ENCODE measurements at regions not wholly inside any gene's neighbourhood (a gene's known extent, or its start where the extent isn't known, plus 50 kb on each side); places are given as distances from the start of the nearest gene placed in this dataset.

DNA sequence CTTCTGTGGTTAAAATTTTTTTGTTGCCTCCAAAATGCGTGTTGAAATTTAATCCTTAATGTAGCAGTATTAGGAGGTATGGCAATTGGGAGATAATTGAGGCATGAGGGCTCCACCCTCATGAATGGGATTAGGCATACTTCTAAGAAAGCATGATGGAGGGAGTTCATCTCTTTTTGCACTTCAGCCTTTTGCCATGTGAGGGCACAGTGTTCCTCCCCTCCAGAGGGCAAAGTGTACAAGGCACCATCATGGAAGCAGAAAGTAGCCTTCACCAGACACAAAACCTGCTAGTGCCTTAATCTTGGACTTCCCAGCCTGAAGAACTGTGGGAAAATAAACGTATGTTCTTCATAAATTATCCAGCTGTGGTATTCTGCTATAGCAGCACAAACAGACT lies 429.5 kb downstream of the ZIC1 start:
- ATAC-seq: peak in 1 of 4 donors; percentile 38
- 39% methylated on average over 1 of the region's 2 CpGs for WGBS (ENCODE audit: insufficient coverage, low coverage, low lambda C conversion rate, missing lambda C conversion rate)
- no peak for DNase-seq
- H3K27me3 ChIP-seq: no peaks in the 10 kb centered on the region
- no peak overlapping the region for H3K27ac ChIP-seq
- H3K36me3 ChIP-seq: no peaks in the 10 kb centered on the region
- H3K4me1 ChIP-seq: no peaks in the 10 kb centered on the region
- intact Hi-C loops (cut with DNase I): no loop called here
- TF ChIP-seq, protein P1, sequence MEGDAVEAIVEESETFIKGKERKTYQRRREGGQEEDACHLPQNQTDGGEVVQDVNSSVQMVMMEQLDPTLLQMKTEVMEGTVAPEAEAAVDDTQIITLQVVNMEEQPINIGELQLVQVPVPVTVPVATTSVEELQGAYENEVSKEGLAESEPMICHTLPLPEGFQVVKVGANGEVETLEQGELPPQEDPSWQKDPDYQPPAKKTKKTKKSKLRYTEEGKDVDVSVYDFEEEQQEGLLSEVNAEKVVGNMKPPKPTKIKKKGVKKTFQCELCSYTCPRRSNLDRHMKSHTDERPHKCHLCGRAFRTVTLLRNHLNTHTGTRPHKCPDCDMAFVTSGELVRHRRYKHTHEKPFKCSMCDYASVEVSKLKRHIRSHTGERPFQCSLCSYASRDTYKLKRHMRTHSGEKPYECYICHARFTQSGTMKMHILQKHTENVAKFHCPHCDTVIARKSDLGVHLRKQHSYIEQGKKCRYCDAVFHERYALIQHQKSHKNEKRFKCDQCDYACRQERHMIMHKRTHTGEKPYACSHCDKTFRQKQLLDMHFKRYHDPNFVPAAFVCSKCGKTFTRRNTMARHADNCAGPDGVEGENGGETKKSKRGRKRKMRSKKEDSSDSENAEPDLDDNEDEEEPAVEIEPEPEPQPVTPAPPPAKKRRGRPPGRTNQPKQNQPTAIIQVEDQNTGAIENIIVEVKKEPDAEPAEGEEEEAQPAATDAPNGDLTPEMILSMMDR (IDR thresholded peaks at IDR 0.05): no peak
- TF ChIP-seq POLR2A (IDR thresholded peaks at IDR 0.05): no peak
- no peaks in the 10 kb centered on the region for H3K9me3 ChIP-seq
- H3K4me3 ChIP-seq: no peak overlapping the region

GRCh38 chr3:147843331-147843730 lies 434.2 kb downstream of the ZIC1 start:
- 57% methylated on average over 1 of the region's 1 CpG for WGBS (ENCODE audit: insufficient coverage, low coverage, low lambda C conversion rate, missing lambda C conversion rate)
- Histone ChIP-seq H3K36me3 (no peaks in the 10 kb centered on the region), H3K4me1 (no peaks in the 10 kb centered on the region), H3K4me3 (no peak overlapping the region), H3K27ac (no peak overlapping the region), H3K27me3 (no peaks in the 10 kb centered on the region), H3K9me3 (no peaks in the 10 kb centered on the region)
- TF ChIP-seq, protein P1 (IDR thresholded peaks at IDR 0.05): no peak
- TF ChIP-seq POLR2A (IDR thresholded peaks at IDR 0.05): no peak
- intact Hi-C loops (cut with DNase I): no loop called here
- ATAC-seq: no peak
- no peak for DNase-seq

DNA sequence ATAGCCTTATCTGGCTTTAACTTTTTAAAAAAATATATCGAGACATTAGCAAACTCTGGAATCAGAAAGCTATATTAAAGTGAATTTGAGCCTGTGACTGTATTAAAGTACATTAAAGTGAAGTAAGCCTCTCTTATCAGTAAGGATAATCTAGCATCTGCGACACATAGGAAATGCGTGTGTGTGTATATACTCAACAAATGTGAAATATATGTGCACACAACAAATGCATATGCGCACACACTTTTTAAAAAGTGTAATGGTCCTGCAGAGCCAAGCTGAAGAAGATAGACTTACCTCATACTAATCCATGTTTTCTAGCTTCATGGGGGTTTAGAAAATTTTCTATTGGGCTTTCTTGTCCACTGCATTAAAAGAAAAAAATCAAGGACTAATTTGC lies 437.1 kb downstream of the ZIC1 start:
- WGBS (ENCODE audit: insufficient coverage, low coverage, low lambda C conversion rate, missing lambda C conversion rate): 75% methylated on average over 4 of the region's 4 CpGs
- H3K27me3 ChIP-seq: no peaks in the 10 kb centered on the region
- DNase-seq (no peak), ATAC-seq (no peak)
- no peak overlapping the region for H3K27ac ChIP-seq
- TF ChIP-seq POLR2A (IDR thresholded peaks at IDR 0.05): no peak
- TF ChIP-seq, protein P1 (IDR thresholded peaks at IDR 0.05): no peak
- intact Hi-C loops (cut with DNase I): no loop called here
- no peaks in the 10 kb centered on the region for H3K4me1 ChIP-seq
- H3K36me3 ChIP-seq: no peaks in the 10 kb centered on the region
- no peak overlapping the region for H3K4me3 ChIP-seq
- no peaks in the 10 kb centered on the region for H3K9me3 ChIP-seq

DNA sequence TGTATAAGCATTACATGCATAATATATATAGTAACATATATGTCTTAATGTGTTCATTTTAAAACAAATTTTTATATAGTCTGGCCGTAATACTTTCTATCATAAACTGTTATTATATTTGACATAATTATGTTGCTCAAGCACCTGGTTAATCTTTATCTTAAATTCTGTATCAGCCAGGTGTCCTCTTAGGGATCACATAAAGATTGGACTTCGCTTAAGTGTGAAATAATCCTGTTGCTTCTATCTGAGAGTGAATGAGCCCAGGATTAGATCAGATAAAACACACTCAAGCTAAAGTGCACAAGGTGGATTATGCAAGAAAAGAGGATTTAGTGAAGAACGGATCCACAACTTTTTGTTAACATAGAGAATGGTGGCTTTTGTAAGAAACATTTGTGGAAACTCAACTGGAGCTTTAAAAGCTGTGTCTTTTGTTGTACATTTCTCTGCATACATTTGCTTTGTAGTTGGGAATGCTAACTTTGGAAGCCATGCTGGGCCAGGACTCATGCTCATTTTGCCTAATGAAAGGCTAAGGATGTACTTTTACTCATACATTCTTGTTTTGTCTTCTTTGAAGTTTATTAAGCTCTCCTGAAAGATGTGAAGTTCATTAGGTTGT lies 437.8 kb downstream of the ZIC1 start:
- H3K36me3 ChIP-seq: no peaks in the 10 kb centered on the region
- no peaks in the 10 kb centered on the region for H3K9me3 ChIP-seq
- 77% methylated on average over 3 of the region's 3 CpGs for WGBS (ENCODE audit: insufficient coverage, low coverage, low lambda C conversion rate, missing lambda C conversion rate)
- no peaks in the 10 kb centered on the region for H3K27me3 ChIP-seq
- no peak overlapping the region for H3K27ac ChIP-seq
- DNase-seq: no peak
- ATAC-seq: no peak
- intact Hi-C loops (cut with DNase I): no loop called here
- TF ChIP-seq, protein P1 (IDR thresholded peaks at IDR 0.05): no peak
- no peak for TF ChIP-seq POLR2A (IDR thresholded peaks at IDR 0.05)
- H3K4me1 ChIP-seq: no peaks in the 10 kb centered on the region
- no peak overlapping the region for H3K4me3 ChIP-seq

GRCh38 chr3:147851062-147851461 lies 441.9 kb downstream of the ZIC1 start:
- Histone ChIP-seq H3K4me1 (no peaks in the 10 kb centered on the region), H3K9me3 (no peaks in the 10 kb centered on the region), H3K27me3 (no peaks in the 10 kb centered on the region), H3K36me3 (no peaks in the 10 kb centered on the region), H3K4me3 (no peak overlapping the region), H3K27ac (no peak overlapping the region)
- no peak for TF ChIP-seq POLR2A (IDR thresholded peaks at IDR 0.05)
- TF ChIP-seq, protein P1 (IDR thresholded peaks at IDR 0.05): no peak
- intact Hi-C loops (cut with DNase I): no loop called here
- ATAC-seq (no peak), DNase-seq (no peak)
